Gastrocnemius medialis (tissue), 4 donors: ENCODE measurements at regions not wholly inside any gene's neighbourhood (a gene's known extent, or its start where the extent isn't known, plus 50 kb on each side); places are given as distances from the start of the nearest gene placed in this dataset.
"Not testable (repeated sequence)": the region's sequence is repeated elsewhere in the genome, so short reads cannot be mapped to it uniquely, and the experiment has no call there.

ENCODE experiments used
- ATAC-seq, 2 donors: fragments of 150-250 bp; one replicate each; pipeline ENCODE4 v1.9.1; 2016
- DNase-seq, 2 donors: peaks; one replicate each; pipeline ENCODE4 v3.0.0-alpha.2; 2019
- H3K27ac ChIP-seq, 4 donors: fragments of 200-600 bp; sonication (generic); 1 replicate in 1 of 4; 2 replicates in 3 of 4; pipeline ENCODE4 v1.5.1; 2016 to 2018; ENCODE audit warnings: mild to moderate bottlenecking in 2 of 4, moderate library complexity in 1 of 4
- H3K27me3 ChIP-seq, 3 donors: fragments of 200-600 bp; sonication (generic) in 2 of 3; 1 replicate in 1 of 3; 2 replicates in 2 of 3; pipeline versions ENCODE4 v1.5.1 to v1.6.0; 2016 to 2019; ENCODE audit warnings: mild to moderate bottlenecking in 1 of 3, moderate library complexity in 1 of 3
- H3K36me3 ChIP-seq, 2 donors: fragments of 200-600 bp; sonication (generic) in 1 of 2; one replicate each; pipeline ENCODE4 v1.5.1; 2017 to 2018
- H3K4me1 ChIP-seq, 2 donors: fragments of 200-600 bp; sonication (generic) in 1 of 2; one replicate each; pipeline ENCODE4 v1.5.1; 2016 to 2017; ENCODE audit warnings: mild to moderate bottlenecking in 2 of 2
- H3K4me3 ChIP-seq, 4 donors: fragments of 200-600 bp; sonication (generic) in 3 of 4; 1 replicate in 1 of 4; 2 replicates in 3 of 4; pipeline ENCODE4 v1.5.1; 2016 to 2019; ENCODE audit warnings: mild to moderate bottlenecking in 2 of 4
- H3K9me3 ChIP-seq, 3 donors: fragments of 200-600 bp; sonication (generic) in 2 of 3; 1 replicate in 1 of 3; 2 replicates in 2 of 3; pipeline ENCODE4 v1.5.1; 2016 to 2019
- CTCF ChIP-seq, 5 experiments: fragments of 450-650 bp in 3 of 5; fragments of 200-600 bp in 2 of 5; sonication (generic) in 2 of 5; IDR thresholded peaks in 4 of 5; conservative IDR thresholded peaks in 1 of 5; 1 replicate in 4 of 5; 2 replicates in 1 of 5; pipeline ENCODE4 v1.5.1; 2016 to 2019; ENCODE audit warnings: antibody characterized with exemption in 5 of 5, mild to moderate bottlenecking in 3 of 5, moderate library complexity in 3 of 5
- POLR2A ChIP-seq, 2 donors: fragments of 450-650 bp; IDR thresholded peaks; one replicate each; pipeline ENCODE4 v1.6.1; 2017; ENCODE audit warnings: antibody characterized with exemption in 2 of 2, mild to moderate bottlenecking in 2 of 2, moderate library complexity in 2 of 2
- in situ Hi-C, 4 donors: fragments of 200-750 bp; cut with MboI; loops; one replicate each; pipeline versions ENCODE4 v1.15.0 to v1.8.0; 2017; ENCODE audit warnings: low sequenced_read_pairs in 4 of 4
- intact Hi-C: fragments of 100-400 bp; cut with DNase I; formaldehyde crosslinking; loops from one replicate; pipeline ENCODE4 v1.15.1; 2023; ENCODE audit warnings: low total_unique reads

DNA sequence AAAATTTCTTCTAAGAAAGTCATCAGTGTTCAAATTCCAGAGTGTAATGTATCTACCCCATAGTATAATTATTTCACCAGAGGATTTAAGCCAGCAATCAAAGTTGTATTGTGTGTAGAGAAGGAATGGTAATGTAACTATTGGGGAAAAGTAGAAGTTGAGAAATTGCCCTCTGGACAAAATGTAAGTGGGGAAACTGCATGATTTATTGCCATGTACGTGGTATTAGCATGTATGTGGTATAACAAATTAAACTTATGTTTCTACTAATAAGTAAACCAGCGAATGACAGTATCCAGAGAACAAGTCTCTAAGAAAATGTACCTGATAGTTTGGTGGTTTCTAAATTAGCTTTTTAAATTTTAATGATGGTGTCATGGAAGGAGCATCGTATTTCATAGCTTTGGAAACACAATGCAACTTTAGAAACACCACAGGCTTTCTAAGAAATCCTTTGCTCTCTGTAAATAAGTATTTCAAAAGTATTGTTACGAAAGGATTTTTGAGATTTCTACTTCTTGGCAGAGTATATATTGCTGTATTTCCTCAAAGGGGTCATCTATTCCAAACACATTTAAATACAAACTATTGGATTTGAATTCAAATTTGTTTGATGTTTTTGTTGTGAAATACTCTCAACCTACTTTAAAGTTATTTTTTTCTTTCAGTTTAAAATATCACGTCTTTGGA lies 1018.9 kb upstream of the ZEB2 start:
- in situ Hi-C loops (no loop called here), intact Hi-C loops (no loop called here)
- Histone ChIP-seq H3K4me3 (no peak overlapping the region), H3K27ac (no peak overlapping the region), H3K9me3 (no peaks in the 10 kb centered on the region), H3K27me3 (no peaks in the 10 kb centered on the region), H3K4me1 (no peaks in the 10 kb centered on the region), H3K36me3 (no peaks in the 10 kb centered on the region)
- TF ChIP-seq CTCF (IDR thresholded peaks at IDR 0.05 in 4 of 5, conservative IDR thresholded peaks at IDR 0.05 in 1 of 5) (no peak), POLR2A (IDR thresholded peaks at IDR 0.05) (no peak)
- DNase-seq = no peak
- ATAC-seq = no peak

- Histone ChIP-seq H3K4me1 (no peaks in the 10 kb centered on the region), H3K36me3 (no peaks in the 10 kb centered on the region), H3K9me3 (no peaks in the 10 kb centered on the region), H3K4me3 (no peak overlapping the region), H3K27me3 (no peaks in the 10 kb centered on the region), H3K27ac (no peak overlapping the region)
- no peak for TF ChIP-seq POLR2A (IDR thresholded peaks at IDR 0.05)
- TF ChIP-seq CTCF (IDR thresholded peaks at IDR 0.05 in 4 of 5, conservative IDR thresholded peaks at IDR 0.05 in 1 of 5) = no peak
- in situ Hi-C loops (no loop called here), intact Hi-C loops (no loop called here)
- DNase-seq (no peak), ATAC-seq (no peak)
Observed at GRCh38 chr2:145530653-145531052, 1010.7 kb upstream of the ZEB2 start.

DNA sequence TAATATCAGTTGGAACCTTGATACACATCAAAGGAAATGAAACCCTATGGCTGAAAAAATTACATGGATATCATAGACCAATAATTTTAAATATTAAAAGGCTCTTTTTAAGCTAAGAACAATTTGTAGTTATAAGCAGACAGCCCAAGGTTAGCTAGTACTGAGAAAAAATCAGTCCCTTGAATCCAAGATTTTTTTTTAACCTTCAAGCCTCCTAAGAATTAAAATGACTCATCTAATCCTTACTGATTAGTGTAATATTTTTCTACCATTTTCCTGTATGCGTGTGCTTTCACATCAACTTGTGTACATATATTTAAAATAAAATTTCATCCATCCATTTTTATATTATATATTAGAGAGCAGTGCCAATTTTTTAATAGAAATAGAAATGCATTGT lies 1004.9 kb upstream of the ZEB2 start:
- no peak overlapping the region for H3K4me3 ChIP-seq

DNA sequence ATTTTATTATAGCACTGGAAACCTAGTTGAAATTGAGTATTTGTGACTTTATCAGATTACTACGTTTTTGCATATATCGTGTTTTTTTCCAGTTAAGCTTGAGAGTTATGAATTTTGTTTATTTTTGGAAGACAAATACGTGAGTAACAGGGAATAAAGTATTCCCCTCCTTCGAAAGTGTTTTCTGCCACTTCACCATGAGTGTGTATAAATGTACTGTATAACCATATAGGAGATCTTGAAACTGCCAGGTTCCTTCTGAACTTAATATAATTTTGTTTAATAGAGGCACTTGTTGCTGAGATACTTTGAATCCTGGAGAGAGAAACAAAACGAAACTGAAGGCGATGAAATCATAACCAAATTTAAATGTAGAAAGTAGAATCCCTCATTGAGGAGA lies 1004.4 kb upstream of the ZEB2 start:
- intact Hi-C loops = no loop called here
- no peak for TF ChIP-seq CTCF (IDR thresholded peaks at IDR 0.05 in 4 of 5, conservative IDR thresholded peaks at IDR 0.05 in 1 of 5)
- TF ChIP-seq POLR2A (IDR thresholded peaks at IDR 0.05) = no peak

More for the DNA sequence above, 1004.9 kb upstream of the ZEB2 start:
- Histone ChIP-seq H3K36me3 (no peaks in the 10 kb centered on the region), H3K27me3 (no peaks in the 10 kb centered on the region), H3K9me3 (no peaks in the 10 kb centered on the region), H3K4me1 (no peaks in the 10 kb centered on the region), H3K27ac (no peak overlapping the region)
- TF ChIP-seq CTCF (IDR thresholded peaks at IDR 0.05 in 4 of 5, conservative IDR thresholded peaks at IDR 0.05 in 1 of 5) (no peak), POLR2A (IDR thresholded peaks at IDR 0.05) (no peak)
- in situ Hi-C loops (no loop called here), intact Hi-C loops (no loop called here)
- DNase-seq = no peak
- ATAC-seq = no peak

DNA sequence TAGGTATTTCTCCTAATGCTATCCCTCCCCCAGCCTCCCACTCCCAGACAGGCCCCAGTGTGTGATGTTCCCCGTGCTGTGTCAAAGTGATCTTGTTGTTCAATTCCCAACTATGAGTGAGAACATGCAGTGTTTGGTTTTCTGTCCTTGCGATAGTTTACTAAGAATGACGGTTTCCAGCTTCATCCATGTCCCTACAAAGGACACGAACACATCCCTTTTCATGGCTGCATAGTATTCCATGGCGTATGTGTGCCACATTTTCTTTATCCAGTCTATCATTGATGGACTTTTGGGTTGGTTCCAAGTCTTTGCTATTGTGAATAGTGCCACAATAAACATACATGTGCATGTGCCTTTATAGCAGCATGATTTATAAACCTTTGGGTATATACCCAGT lies 999.3 kb upstream of the ZEB2 start:
- ATAC-seq, in situ Hi-C loops, H3K27ac ChIP-seq, H3K4me3 ChIP-seq, H3K9me3 ChIP-seq, H3K36me3 ChIP-seq, DNase-seq, H3K4me1 ChIP-seq, H3K27me3 ChIP-seq, intact Hi-C loops: not testable (repeated sequence)

More for the DNA sequence above, 1004.4 kb upstream of the ZEB2 start:
- Histone ChIP-seq H3K36me3 (no peaks in the 10 kb centered on the region), H3K27ac (no peak overlapping the region), H3K4me3 (no peak overlapping the region), H3K27me3 (no peaks in the 10 kb centered on the region), H3K9me3 (no peaks in the 10 kb centered on the region), H3K4me1 (no peaks in the 10 kb centered on the region)
- DNase-seq (no peak), ATAC-seq (no peak)
- in situ Hi-C loops = no loop called here
